ENCODE measurements at regions not wholly inside any gene's neighbourhood (a gene's known extent, or its start where the extent isn't known, plus 50 kb on each side); places are given as distances from the start of the nearest gene placed in this dataset.
"Not testable (repeated sequence)": the region's sequence is repeated elsewhere in the genome, so short reads cannot be mapped to it uniquely, and the experiment has no call there.

DNA sequence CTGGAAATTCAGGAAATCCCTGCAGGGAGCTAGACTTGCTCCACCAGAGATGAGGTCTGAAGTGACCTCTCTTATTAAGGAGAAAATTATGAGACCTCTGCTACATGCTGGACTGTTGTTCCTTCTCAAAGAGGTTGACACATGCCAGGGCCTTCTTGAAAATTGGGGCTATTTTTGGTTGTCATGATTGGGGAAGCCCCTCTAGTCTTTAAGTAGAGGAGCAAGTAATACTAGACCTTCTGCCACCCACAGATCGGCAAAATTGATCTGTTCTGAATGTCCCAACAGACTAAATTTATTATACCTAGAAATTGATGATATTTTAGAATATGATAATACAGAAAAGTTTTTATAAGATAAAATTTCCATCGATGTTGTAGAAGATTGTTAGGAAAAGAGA, 160.8 kb upstream of the GRB10 start:
- Mint-ChIP-seq H3K9me3 (peaks cover 3 to 6% of the 10 kb centered on the region in 2 donors), H3K4me3 (no peak overlapping the region), H3K36me3 (ENCODE audit: insufficient read depth) (no peaks in the 10 kb centered on the region), H3K27ac (no peak overlapping the region), H3K27me3 (peaks cover 11 to 26% of the 10 kb centered on the region in 2 donors), H3K4me1 (ENCODE audit: low read depth in 2 of 2) (no peaks in the 10 kb centered on the region)
- ATAC-seq (replicated peaks), result no peak
- no peak for DNase-seq

GRCh38 chr7:50941525-50941924, 158.8 kb upstream of the GRB10 start:
- ATAC-seq (replicated peaks), result no peak
- H3K4me3 Mint-ChIP-seq, result no peak overlapping the region
- H3K36me3 Mint-ChIP-seq (ENCODE audit: insufficient read depth), result no peaks in the 10 kb centered on the region
- H3K9me3 Mint-ChIP-seq, result no peaks in the 10 kb centered on the region
- no peak for DNase-seq
- no peaks in the 10 kb centered on the region for H3K4me1 Mint-ChIP-seq (ENCODE audit: low read depth in 2 of 2)
- H3K27ac Mint-ChIP-seq, result no peak overlapping the region
- peaks cover 23 to 31% of the 10 kb centered on the region in 2 donors for H3K27me3 Mint-ChIP-seq

GRCh38 chr7:50940621-50941020, 157.9 kb upstream of the GRB10 start:
- peaks cover 32 to 40% of the 10 kb centered on the region in 2 donors for H3K27me3 Mint-ChIP-seq
- ATAC-seq (replicated peaks), result no peak
- DNase-seq, result no peak
- H3K4me1 Mint-ChIP-seq (ENCODE audit: low read depth in 2 of 2), result no peaks in the 10 kb centered on the region
- peaks cover 0 to 8% of the 10 kb centered on the region in 2 donors for H3K9me3 Mint-ChIP-seq
- H3K4me3 Mint-ChIP-seq, result no peak overlapping the region
- H3K36me3 Mint-ChIP-seq (ENCODE audit: insufficient read depth), result no peaks in the 10 kb centered on the region
- no peak overlapping the region for H3K27ac Mint-ChIP-seq

DNA sequence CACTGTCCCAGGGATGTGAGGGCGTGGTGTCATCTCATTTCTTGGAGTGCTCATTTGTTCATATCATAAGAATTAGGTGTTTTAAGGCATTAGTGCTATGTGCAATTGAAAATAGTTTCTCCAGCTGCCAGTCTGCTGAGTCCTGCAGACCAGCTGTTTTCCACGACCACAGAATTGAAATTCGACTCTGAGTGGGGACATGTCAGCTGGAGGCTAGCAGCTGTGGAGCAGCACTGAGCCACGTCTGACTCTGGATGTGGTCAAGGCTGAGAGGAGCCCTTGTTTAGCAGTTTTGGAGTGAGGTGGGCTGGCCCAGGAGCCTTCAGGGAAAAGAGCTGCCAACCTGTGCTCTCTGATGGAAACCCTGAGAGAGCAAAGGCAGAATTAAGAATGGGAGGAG, 156.3 kb upstream of the GRB10 start:
- no peaks in the 10 kb centered on the region for H3K4me1 Mint-ChIP-seq (ENCODE audit: low read depth in 2 of 2)
- no peaks in the 10 kb centered on the region for H3K36me3 Mint-ChIP-seq (ENCODE audit: insufficient read depth)
- DNase-seq (no peak), ATAC-seq (replicated peaks) (no peak)
- no peak overlapping the region for H3K4me3 Mint-ChIP-seq
- H3K27ac Mint-ChIP-seq, result no peak overlapping the region
- H3K27me3 Mint-ChIP-seq, result peaks cover 33 to 43% of the 10 kb centered on the region in 2 donors
- H3K9me3 Mint-ChIP-seq, result peaks cover 0 to 8% of the 10 kb centered on the region in 2 donors

GRCh38 chr7:50937727-50938126, 155.0 kb upstream of the GRB10 start:
- peaks cover 0 to 8% of the 10 kb centered on the region in 2 donors for H3K9me3 Mint-ChIP-seq
- no peak overlapping the region for H3K4me3 Mint-ChIP-seq
- ATAC-seq (replicated peaks), result no peak
- no peak for DNase-seq
- H3K36me3 Mint-ChIP-seq (ENCODE audit: insufficient read depth), result no peaks in the 10 kb centered on the region
- H3K4me1 Mint-ChIP-seq (ENCODE audit: low read depth in 2 of 2), result no peaks in the 10 kb centered on the region
- no peak overlapping the region for H3K27ac Mint-ChIP-seq
- H3K27me3 Mint-ChIP-seq, result peaks cover 33 to 43% of the 10 kb centered on the region in 2 donors

DNA sequence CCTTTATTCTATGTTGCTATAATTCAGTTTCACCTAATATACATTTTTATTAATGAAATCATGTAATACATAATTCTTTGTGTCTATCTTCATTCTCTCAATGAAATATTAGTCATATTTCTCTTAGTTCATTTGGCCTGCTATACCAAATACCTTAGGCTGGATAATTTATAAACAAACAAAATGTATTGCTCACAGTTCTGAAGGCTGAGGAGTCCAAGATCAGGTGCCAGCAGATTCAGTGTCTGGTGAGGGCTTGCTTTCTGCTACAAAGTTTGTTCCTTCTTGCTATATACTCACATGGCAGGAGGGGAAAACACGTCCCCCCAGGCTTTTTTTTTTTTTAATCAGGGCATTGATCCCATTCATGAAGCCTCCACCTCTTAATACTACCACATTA, 143.4 kb upstream of the GRB10 start:
- Mint-ChIP-seq H3K36me3 (ENCODE audit: insufficient read depth) (no peaks in the 10 kb centered on the region), H3K27me3 (no peaks in the 10 kb centered on the region), H3K9me3 (no peaks in the 10 kb centered on the region), H3K4me1 (ENCODE audit: low read depth in 2 of 2) (no peaks in the 10 kb centered on the region), H3K4me3 (no peak overlapping the region), H3K27ac (no peak overlapping the region)
- DNase-seq (no peak), ATAC-seq (replicated peaks) (no peak)

GRCh38 chr7:50923476-50923875, 140.8 kb upstream of the GRB10 start:
- H3K27ac Mint-ChIP-seq, result no peak overlapping the region
- no peak overlapping the region for H3K4me3 Mint-ChIP-seq
- no peaks in the 10 kb centered on the region for H3K9me3 Mint-ChIP-seq
- no peaks in the 10 kb centered on the region for H3K36me3 Mint-ChIP-seq (ENCODE audit: insufficient read depth)
- no peak for DNase-seq
- peaks cover 0 to 9% of the 10 kb centered on the region in 2 donors for H3K27me3 Mint-ChIP-seq
- no peaks in the 10 kb centered on the region for H3K4me1 Mint-ChIP-seq (ENCODE audit: low read depth in 2 of 2)
- no peak for ATAC-seq (replicated peaks)

GRCh38 chr7:50921114-50921813, 138.6 kb upstream of the GRB10 start:
- Mint-ChIP-seq H3K27me3 (peaks cover 6 to 25% of the 10 kb centered on the region in 2 donors), H3K9me3 (no peaks in the 10 kb centered on the region), H3K36me3 (ENCODE audit: insufficient read depth) (no peaks in the 10 kb centered on the region), H3K4me1 (ENCODE audit: low read depth in 2 of 2) (no peaks in the 10 kb centered on the region), H3K4me3 (no peak overlapping the region), H3K27ac (no peak overlapping the region)
- DNase-seq (no peak), ATAC-seq (replicated peaks) (no peak)

GRCh38 chr7:50920031-50920635, 137.4 kb upstream of the GRB10 start:
- peaks cover 6 to 25% of the 10 kb centered on the region in 2 donors for H3K27me3 Mint-ChIP-seq
- H3K4me1 Mint-ChIP-seq (ENCODE audit: low read depth in 2 of 2), result no peaks in the 10 kb centered on the region
- DNase-seq (no peak), ATAC-seq (replicated peaks) (no peak)
- H3K9me3 Mint-ChIP-seq, result no peaks in the 10 kb centered on the region
- no peak overlapping the region for H3K27ac Mint-ChIP-seq
- no peaks in the 10 kb centered on the region for H3K36me3 Mint-ChIP-seq (ENCODE audit: insufficient read depth)
- H3K4me3 Mint-ChIP-seq, result no peak overlapping the region

DNA sequence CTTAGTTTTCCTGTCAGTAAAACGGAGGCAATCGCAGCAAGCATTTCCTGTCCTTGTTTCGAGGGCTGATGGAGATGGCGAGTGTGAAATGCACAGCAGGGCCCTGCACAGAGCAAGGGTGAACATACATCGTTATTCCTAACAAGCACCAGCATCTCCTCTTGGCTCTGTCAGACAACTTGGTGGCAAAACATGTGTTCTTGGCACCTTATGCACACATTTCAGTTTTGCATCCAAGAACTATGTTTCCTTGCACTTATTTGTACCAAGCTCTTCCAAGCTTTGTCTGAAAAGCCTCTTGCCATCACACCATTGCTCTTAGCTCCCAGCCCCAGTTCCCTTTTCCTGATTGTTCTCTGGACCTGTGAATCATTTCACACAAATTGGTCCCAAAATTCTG, 132.9 kb upstream of the GRB10 start:
- DNase-seq (no peak), ATAC-seq (replicated peaks) (no peak)
- Mint-ChIP-seq H3K9me3 (no peaks in the 10 kb centered on the region), H3K36me3 (ENCODE audit: insufficient read depth) (no peaks in the 10 kb centered on the region), H3K27ac (no peak overlapping the region), H3K27me3 (peaks cover 6 to 25% of the 10 kb centered on the region in 2 donors), H3K4me3 (no peak overlapping the region), H3K4me1 (ENCODE audit: low read depth in 2 of 2) (no peaks in the 10 kb centered on the region)

- no peaks in the 10 kb centered on the region for H3K9me3 Mint-ChIP-seq
- no peak overlapping the region for H3K4me3 Mint-ChIP-seq
- peaks cover 6 to 17% of the 10 kb centered on the region in 2 donors for H3K27me3 Mint-ChIP-seq
- no peaks in the 10 kb centered on the region for H3K4me1 Mint-ChIP-seq (ENCODE audit: low read depth in 2 of 2)
- DNase-seq, result no peak
- no peaks in the 10 kb centered on the region for H3K36me3 Mint-ChIP-seq (ENCODE audit: insufficient read depth)
- no peak for ATAC-seq (replicated peaks)
- no peak overlapping the region for H3K27ac Mint-ChIP-seq
Observed at GRCh38 chr7:50914460-50914859, 131.8 kb upstream of the GRB10 start.

- Mint-ChIP-seq H3K4me3 (no peak overlapping the region), H3K27me3 (no peaks in the 10 kb centered on the region), H3K9me3 (peaks cover 0 to 1% of the 10 kb centered on the region in 2 donors), H3K4me1 (ENCODE audit: low read depth in 2 of 2) (no peaks in the 10 kb centered on the region), H3K27ac (no peak overlapping the region), H3K36me3 (ENCODE audit: insufficient read depth) (no peaks in the 10 kb centered on the region)
- DNase-seq (no peak), ATAC-seq (replicated peaks) (no peak)
Observed at GRCh38 chr7:50908628-50909290, 126.1 kb upstream of the GRB10 start.

- peaks cover 16 to 20% of the 10 kb centered on the region in 2 donors for H3K27me3 Mint-ChIP-seq
- not testable (repeated sequence) for DNase-seq; H3K27ac Mint-ChIP-seq; H3K9me3 Mint-ChIP-seq; ATAC-seq (replicated peaks); H3K36me3 Mint-ChIP-seq (ENCODE audit: insufficient read depth); H3K4me1 Mint-ChIP-seq (ENCODE audit: low read depth in 2 of 2); H3K4me3 Mint-ChIP-seq
Observed at GRCh38 chr7:50898604-50899477, 116.1 kb upstream of the GRB10 start.

Measured in effector memory CD8-positive, alpha-beta T cell (primary cell).